ENCODE measurements at regions not wholly inside any gene's neighbourhood (a gene's known extent, or its start where the extent isn't known, plus 50 kb on each side); places are given as distances from the start of the nearest gene placed in this dataset.

DNA sequence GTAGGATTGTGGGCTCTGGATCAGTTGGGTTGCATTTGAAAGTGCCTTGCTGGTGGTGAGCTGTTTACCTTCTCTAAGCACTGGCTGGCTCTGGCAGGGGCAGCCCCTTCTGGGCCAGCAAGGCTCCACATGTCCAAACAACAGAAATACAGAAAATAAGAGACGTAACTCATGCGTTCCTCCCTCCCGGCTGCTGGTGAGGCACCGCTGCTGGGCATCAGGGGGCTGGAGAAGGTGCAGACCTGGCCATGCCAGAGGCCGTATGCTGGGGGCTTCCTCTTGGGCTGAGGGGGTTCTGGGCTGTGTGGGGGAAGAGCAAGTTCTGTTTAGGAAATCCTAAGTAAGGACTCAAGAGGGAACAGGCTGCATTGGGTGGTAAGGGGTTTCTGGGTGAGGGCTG, 140.6 kb downstream of the URI1 start:
- intact Hi-C loops (cut with micrococcal nuclease), result no loop called here

DNA sequence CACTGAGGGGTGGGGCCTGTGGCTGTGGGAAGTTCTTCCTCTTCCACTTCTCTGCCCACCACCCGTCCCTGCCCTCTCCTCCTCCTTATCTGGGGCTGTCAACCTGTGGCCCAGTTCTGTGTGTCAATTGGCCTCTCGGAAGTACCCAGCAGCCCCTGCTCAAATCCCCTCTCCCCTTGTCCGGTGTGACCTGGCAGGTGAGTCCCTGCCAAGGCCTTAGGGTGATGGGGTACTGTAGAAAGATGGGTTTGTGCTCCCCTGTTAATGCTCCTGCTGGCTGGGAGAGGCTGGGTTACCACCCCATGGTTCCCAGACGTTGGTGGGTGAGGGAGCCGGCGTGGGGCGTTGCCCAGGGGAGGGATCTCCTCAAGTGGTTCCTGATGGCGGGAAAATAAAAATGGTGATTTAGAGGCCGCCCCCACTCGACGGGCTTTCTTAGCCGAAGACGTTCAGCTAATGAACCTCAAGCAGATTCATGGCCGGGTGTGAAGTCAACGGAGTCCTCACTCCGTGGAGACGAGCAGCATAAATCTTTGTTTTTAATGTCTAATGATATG, 141.2 kb downstream of the URI1 start:
- intact Hi-C loops (cut with micrococcal nuclease), result no loop called here

GRCh38 chr19:30083701-30084156, 141.7 kb downstream of the URI1 start:
- intact Hi-C loops (cut with micrococcal nuclease), result no loop called here

DNA sequence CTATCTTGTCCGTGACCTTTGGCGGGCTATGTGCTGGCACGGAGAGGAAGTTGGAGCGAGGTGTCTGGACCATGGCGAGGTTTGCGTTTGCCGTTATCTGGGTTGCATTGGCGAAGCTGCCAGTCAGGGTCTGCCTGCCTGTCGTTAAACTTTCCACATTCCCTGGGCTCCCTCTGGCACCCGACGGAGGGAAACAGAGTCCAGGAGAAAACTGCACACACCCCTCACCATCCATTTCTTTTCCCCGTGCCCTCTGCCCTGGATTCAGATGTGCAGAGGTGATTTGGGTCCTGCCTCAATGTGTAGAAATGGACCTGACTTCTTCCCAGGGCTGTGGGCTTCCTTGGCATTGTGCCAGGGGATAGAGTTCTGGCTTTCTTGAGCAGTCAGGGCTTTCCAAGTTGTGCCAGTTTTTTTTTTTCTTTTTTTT, 142.4 kb downstream of the URI1 start:
- intact Hi-C loops (cut with micrococcal nuclease), result no loop called here

GRCh38 chr19:30085394-30085793, 143.4 kb downstream of the URI1 start:
- intact Hi-C loops (cut with micrococcal nuclease), result no loop called here

DNA sequence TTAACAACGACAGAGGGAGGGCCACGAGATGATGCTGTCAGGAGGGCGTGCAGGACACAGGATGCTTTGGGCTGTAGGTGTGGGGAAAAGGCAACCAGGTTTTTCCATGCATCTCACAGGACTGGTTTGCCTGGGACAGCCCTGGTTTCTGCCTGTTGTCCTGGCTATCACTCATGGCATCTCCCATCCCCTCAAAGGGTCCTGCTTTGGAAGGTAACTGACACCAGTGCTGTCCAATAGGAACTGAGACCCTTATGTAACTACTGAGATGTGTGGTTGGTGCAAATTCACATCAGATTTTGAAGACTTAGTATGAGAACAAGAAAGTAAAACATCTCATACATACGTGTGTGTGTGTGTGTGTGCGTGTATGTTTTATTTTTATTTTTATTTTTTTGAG, 144.2 kb downstream of the URI1 start:
- intact Hi-C loops (cut with micrococcal nuclease), result no loop called here

DNA sequence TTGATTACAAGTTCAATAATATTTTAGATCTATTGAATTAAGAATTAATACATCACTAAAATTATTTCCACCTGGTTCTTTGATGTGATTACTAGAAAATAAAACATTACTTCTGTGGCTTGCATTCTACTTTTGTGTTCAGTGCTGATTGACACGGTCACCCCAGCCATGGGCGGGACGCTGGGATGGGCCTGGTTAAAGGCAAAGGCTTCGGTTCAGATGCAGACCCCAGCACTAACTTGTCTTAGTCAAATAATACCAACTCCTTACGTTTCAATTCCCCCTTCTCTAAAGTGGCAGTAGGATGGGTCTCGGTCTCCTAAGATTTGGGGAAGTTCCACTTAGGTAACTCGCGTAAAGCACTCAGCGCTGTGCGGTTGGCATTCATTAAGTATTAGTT, 144.9 kb downstream of the URI1 start:
- intact Hi-C loops (cut with micrococcal nuclease), result no loop called here

- intact Hi-C loops (cut with micrococcal nuclease), result no loop called here
Measured at GRCh38 chr19:30087381-30088138, 145.5 kb downstream of the URI1 start.

DNA sequence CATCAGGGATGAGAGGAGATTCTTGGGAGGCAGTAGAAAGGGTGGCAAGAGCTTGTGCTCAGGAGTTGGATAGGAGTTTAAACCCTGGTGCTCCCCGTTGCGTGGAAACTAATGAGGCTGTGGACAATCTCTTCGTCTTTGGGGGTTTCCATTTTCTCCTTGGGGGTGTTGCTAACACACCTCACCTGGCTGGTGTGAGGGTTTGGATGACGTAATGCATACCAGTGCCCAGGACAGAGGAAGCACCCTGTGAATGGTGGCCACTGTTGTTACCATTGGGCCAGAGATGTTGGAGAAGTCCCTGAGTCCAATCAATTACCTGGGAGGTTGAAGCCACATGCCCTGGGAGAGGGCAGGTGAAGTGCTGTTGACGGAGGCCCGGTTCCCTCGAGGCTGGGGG, 146.5 kb downstream of the URI1 start:
- intact Hi-C loops (cut with micrococcal nuclease), result no loop called here

- intact Hi-C loops (cut with micrococcal nuclease), result no loop called here
Measured at GRCh38 chr19:30089086-30089665, 147.1 kb downstream of the URI1 start.

- intact Hi-C loops (cut with micrococcal nuclease), result no loop called here
Measured at GRCh38 chr19:30090476-30090875, 148.4 kb downstream of the URI1 start.

GRCh38 chr19:30090963-30091362, 148.9 kb downstream of the URI1 start:
- intact Hi-C loops (cut with micrococcal nuclease), result no loop called here

DNA sequence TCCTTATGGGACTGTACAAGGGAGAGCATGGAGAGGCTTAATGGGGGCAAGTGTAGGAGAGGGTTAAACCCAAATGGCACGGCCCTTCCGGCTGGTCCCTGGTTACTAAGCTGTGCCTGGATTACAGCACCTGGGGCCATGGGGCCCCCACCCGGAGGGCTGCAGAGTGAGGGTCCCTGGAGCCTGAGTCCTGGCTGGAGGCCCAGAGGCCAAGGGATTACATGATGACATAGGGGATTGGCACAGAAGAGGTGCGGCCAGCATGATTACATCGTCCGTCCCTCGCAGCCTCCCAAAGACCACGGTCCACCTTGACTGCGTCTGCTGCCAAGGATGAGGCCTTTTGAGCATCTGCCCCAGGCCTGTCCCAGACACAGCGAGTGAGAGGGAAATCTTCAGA, 149.4 kb downstream of the URI1 start:
- intact Hi-C loops (cut with micrococcal nuclease), result no loop called here

DNA sequence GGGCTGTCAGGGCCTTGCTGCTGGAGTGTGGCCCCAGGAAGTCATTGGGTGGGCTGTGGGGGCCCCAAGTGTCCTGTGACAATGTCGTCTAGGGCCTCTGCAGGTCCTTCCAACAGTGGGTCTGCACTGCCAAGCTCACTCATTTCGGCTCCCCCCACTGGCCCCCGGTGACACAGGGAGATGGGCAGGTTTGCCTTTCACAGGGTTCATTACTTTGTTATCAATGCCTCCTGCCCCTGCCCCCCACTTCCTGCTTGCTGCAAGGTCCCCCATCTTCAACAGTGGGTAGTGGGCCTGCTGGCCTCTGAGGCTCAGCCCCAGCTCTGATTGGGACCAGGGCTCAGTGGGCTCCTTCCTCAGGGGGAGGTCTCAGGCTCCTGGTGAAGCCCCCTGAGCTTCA, 149.8 kb downstream of the URI1 start:
- intact Hi-C loops (cut with micrococcal nuclease), result no loop called here

DNA sequence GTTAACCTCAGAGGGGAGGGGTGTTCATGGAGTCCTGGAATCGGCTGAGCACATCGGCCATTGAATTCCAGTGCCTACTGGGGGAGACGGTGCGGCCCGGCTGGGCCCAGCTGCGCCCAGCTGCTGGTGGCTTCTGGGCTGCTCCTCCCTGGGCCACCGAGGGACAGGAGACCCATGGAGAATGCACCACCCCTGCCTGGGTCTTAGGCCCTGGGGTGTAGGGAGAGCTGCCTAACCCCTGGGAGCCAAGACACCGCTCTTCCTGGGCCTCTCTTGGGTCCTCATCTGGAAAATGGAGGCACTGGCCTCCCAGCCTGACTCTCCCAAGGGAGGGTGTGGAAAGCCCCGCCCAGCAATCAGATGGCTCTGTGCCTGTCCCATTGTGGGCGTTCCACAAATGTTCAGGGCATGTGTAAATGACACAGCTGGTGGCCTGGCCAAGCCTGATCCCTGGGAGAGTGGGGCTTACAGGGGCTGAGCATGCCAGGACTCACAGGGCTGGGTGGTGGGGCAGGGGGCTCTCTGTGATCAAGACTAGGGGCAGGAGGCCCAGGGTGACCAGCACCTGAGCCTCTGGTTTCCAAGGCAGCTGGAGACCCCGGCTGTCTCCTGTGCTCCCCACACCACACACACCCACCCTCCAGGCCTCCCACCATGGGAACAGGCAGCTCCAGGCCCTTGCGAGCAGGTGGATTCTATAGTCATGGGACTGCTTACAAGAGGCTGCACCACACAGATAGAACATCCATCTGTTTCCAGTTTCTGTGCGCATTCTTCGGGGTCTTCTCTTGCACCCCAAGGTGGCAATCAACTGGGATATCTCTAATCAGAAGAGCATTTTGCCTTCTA, 150.9 kb downstream of the URI1 start:
- intact Hi-C loops (cut with micrococcal nuclease), result no loop called here

GRCh38 chr19:30093966-30094755, 152.1 kb downstream of the URI1 start:
- intact Hi-C loops (cut with micrococcal nuclease), result no loop called here

DNA sequence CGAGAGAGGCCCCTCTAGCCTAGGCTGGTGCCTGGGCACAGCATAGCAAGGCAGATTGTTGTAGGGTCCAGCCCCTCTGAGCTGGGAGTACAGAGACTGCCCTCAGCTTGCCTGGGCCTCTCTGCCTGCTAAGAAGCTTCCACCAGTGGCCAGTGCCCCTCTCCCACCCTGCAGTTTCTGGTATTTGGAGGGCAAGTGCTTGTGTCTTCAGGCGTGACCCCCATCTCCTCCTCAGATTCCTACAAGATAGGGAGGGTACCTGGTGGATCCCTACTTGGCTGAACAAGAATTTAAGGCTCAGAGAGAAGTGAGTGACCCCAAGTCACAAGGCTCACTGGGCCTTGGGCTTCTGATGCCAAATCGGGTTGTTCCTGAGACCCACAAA, 152.7 kb downstream of the URI1 start:
- intact Hi-C loops (cut with micrococcal nuclease), result no loop called here

- intact Hi-C loops (cut with micrococcal nuclease), result no loop called here
Measured at GRCh38 chr19:30095171-30095570, 153.1 kb downstream of the URI1 start.

DNA sequence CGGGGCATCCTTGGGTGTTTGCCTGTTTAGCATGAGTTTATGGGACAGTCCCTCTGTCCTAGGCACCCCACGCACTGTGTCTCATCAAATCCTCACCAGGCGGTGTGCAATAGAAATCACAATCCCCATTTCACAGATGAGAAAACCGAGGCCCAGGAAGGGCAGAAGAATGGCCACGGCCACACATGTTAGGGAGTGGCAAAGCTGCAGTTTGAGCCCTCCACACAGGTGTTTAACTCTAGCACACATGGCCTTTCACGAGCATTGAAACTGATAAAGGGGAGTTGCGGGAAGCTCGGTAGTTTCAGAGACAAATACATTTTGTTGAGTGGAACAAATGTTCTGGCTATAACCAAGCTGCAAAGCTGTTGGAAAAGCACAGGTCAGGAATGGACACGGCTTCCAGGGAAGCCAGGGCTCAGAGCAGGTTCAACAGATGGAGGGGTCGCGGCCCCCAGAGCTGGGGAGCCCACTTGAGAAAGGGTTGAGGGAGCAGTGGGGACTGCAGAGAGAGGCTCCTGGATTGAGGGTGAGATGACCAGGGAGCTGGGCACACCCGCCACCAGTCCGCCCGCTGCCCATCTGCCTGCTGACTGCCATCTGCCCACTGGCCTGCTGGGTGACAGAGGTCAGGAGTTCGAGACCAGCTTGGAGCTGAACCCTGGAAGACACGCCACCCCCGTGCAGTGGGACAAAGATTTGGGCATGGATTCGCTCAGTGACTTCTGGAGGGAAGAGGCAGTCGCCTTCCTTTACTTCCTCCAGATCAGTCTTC, 154.7 kb downstream of the URI1 start:
- intact Hi-C loops (cut with micrococcal nuclease), result no loop called here

- intact Hi-C loops (cut with micrococcal nuclease), result no loop called here
Measured at GRCh38 chr19:30097746-30098280, 155.8 kb downstream of the URI1 start.

Data from T-helper 2 cell treated with Interferon-gamma antibody and Interleukin-4, amounts not matched to agents 100 ng/mL and 5 ng/mL, for 36 hours (primary cell).